ENCODE measurements at regions not wholly inside any gene's neighbourhood (a gene's known extent, or its start where the extent isn't known, plus 50 kb on each side); places are given as distances from the start of the nearest gene placed in this dataset.

GRCh38 chr1:63169057-63169456 is 153.3 kb upstream of the FOXD3 start:
- DNase-seq (ENCODE audit: low read depth in 4 of 4, low spot score in 3 of 4), result no peak

GRCh38 chr1:63173161-63173560 is 149.2 kb upstream of the FOXD3 start:
- no peak for DNase-seq (ENCODE audit: low read depth in 4 of 4, low spot score in 3 of 4)

GRCh38 chr1:63189677-63190076 is 132.7 kb upstream of the FOXD3 start:
- no peak for DNase-seq (ENCODE audit: low read depth in 4 of 4, low spot score in 3 of 4)

- DNase-seq (ENCODE audit: low read depth in 4 of 4, low spot score in 3 of 4), result no peak
Observed at GRCh38 chr1:63190171-63190570, 132.2 kb upstream of the FOXD3 start.

GRCh38 chr1:63198871-63199394 is 123.4 kb upstream of the FOXD3 start:
- no peak for DNase-seq (ENCODE audit: low read depth in 4 of 4, low spot score in 3 of 4)

GRCh38 chr1:63199706-63200335 is 122.5 kb upstream of the FOXD3 start:
- no peak for DNase-seq (ENCODE audit: low read depth in 4 of 4, low spot score in 3 of 4)

- no peak for DNase-seq (ENCODE audit: low read depth in 4 of 4, low spot score in 3 of 4)
Observed at GRCh38 chr1:63200676-63201075, 121.7 kb upstream of the FOXD3 start.

GRCh38 chr1:63203641-63204040 is 118.7 kb upstream of the FOXD3 start:
- no peak for DNase-seq (ENCODE audit: low read depth in 4 of 4, low spot score in 3 of 4)

- DNase-seq (ENCODE audit: low read depth in 4 of 4, low spot score in 3 of 4), result no peak
Observed at GRCh38 chr1:63205776-63206175, 116.6 kb upstream of the FOXD3 start.

- DNase-seq (ENCODE audit: low read depth in 4 of 4, low spot score in 3 of 4), result no peak
Observed at GRCh38 chr1:63214553-63214952, 107.8 kb upstream of the FOXD3 start.

- DNase-seq (ENCODE audit: low read depth in 4 of 4, low spot score in 3 of 4), result no peak
Observed at GRCh38 chr1:63223426-63223825, 98.9 kb upstream of the FOXD3 start.

GRCh38 chr1:63230722-63231121 is 91.6 kb upstream of the FOXD3 start:
- DNase-seq (ENCODE audit: low read depth in 4 of 4, low spot score in 3 of 4), result no peak

GRCh38 chr1:63238721-63239120 is 83.6 kb upstream of the FOXD3 start:
- DNase-seq (ENCODE audit: low read depth in 4 of 4, low spot score in 3 of 4), result no peak

- DNase-seq (ENCODE audit: low read depth in 4 of 4, low spot score in 3 of 4), result no peak
Observed at GRCh38 chr1:63245186-63245585, 77.2 kb upstream of the FOXD3 start.

GRCh38 chr1:63248216-63248615 is 74.2 kb upstream of the FOXD3 start:
- no peak for DNase-seq (ENCODE audit: low read depth in 4 of 4, low spot score in 3 of 4)

- no peak for DNase-seq (ENCODE audit: low read depth in 4 of 4, low spot score in 3 of 4)
Observed at GRCh38 chr1:63255153-63255552, 67.2 kb upstream of the FOXD3 start.

GRCh38 chr1:63261736-63262458 is 60.5 kb upstream of the FOXD3 start:
- no peak for DNase-seq (ENCODE audit: low read depth in 4 of 4, low spot score in 3 of 4)

GRCh38 chr1:63262459-63262770 is 60.0 kb upstream of the FOXD3 start:
- no peak for DNase-seq (ENCODE audit: low read depth in 4 of 4, low spot score in 3 of 4)

- no peak for DNase-seq (ENCODE audit: low read depth in 4 of 4, low spot score in 3 of 4)
Observed at GRCh38 chr1:63264161-63264560, 58.2 kb upstream of the FOXD3 start.

GRCh38 chr1:63266857-63267256 is 55.5 kb upstream of the FOXD3 start:
- no peak for DNase-seq (ENCODE audit: low read depth in 4 of 4, low spot score in 3 of 4)

- no peak for DNase-seq (ENCODE audit: low read depth in 4 of 4, low spot score in 3 of 4)
Observed at GRCh38 chr1:63268876-63269275, 53.5 kb upstream of the FOXD3 start.

GRCh38 chr1:63269571-63269970 is 52.8 kb upstream of the FOXD3 start:
- DNase-seq (ENCODE audit: low read depth in 4 of 4, low spot score in 3 of 4), result no peak

Data from left renal pelvis (tissue), 4 donors.